HL-60 (cell line): ENCODE measurements at regions not wholly inside any gene's neighbourhood (a gene's known extent, or its start where the extent isn't known, plus 50 kb on each side); places are given as distances from the start of the nearest gene placed in this dataset.

Experiments used
- DNase-seq, 2 experiments: peaks; one replicate each; pipeline ENCODE4 v3.0.0-alpha.2; 2010 to 2020; ENCODE audit warnings: low read depth in 1 of 2, low spot score in 1 of 2
- H3K27ac ChIP-seq: fragments of 250-450 bp; sonication (Bioruptor Pico); replicated peaks from 2 replicates; pipeline ENCODE4 v1.5.1; 2020; ENCODE audit warnings: mild to moderate bottlenecking, moderate library complexity
- H3K27me3 ChIP-seq: fragments of 250-450 bp; sonication (Bioruptor Pico); 2 replicates; pipeline ENCODE4 v1.5.1; 2021; ENCODE audit warnings: mild to moderate bottlenecking, moderate library complexity; ENCODE audit not compliant: insufficient read depth, poor library complexity, severe bottlenecking
- H3K4me3 ChIP-seq: replicated peaks from 2 replicates; pipeline ENCODE4 v1.5.1; 2011; ENCODE audit warnings: mild to moderate bottlenecking, control low read depth, low read length; ENCODE audit not compliant: insufficient read depth
- GABPA ChIP-seq: IDR thresholded peaks from 2 replicates; pipeline ENCODE4 v1.6.1; 2012; ENCODE audit warnings: low read depth
- POLR2AphosphoS5 ChIP-seq: IDR thresholded peaks from 2 replicates; pipeline ENCODE4 v1.6.1; 2012; ENCODE audit warnings: low read depth
- REST ChIP-seq: IDR thresholded peaks from 2 replicates; pipeline ENCODE4 v1.6.1; 2012; ENCODE audit warnings: low read depth; ENCODE audit not compliant: insufficient replicate concordance
- SPI1 ChIP-seq: IDR thresholded peaks from 2 replicates; pipeline ENCODE4 v1.6.1; 2012; ENCODE audit warnings: low read depth, mild to moderate bottlenecking, borderline replicate concordance
- TF ChIP-seq, protein P1 (sequence below): IDR thresholded peaks from one replicate; pipeline ENCODE4 v1.5.1; 2011; ENCODE audit warnings: low read length, control low read depth, inconsistent platforms; ENCODE audit not compliant: insufficient read depth

DNA sequence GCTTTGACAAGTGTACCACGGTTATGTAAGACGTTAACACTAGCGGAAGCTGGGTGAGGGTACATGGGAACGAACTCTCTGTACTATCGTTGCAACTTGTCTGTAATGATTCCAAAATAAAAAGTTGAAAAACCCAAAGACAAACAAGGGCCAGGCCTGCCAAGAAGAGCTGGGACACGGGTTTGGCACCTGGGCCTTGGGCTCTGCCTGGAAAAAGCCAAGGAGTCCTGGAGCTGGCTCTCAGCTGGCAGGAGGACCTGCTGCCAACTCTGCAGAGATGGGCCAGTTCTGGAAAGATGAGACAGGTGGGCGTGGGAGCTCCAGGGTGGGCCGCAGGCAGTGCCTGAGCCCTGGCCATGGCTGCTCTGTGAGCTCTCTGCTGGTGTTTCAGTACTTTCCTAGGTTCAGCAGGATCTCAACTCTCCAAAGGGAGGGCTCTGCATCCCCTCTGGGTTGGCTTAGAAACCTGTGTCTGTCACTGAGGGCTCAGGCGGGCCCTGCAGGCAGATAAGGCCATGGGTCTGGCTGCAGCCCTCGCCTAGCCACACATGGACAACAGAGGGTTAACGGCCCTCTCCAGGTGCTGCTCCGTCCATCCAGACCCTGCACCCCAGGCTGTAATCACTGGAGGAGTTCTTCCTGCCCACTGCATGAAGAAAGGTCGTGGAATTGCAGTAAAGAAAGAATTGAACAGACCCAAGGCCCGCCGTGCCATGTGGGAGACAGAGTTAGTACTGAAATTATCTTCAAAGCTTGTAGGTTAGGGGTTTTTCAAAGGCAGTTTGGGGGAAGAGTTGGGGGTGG lies 89.9 kb downstream of the RHOB start:
- Histone ChIP-seq H3K27me3 (peaks cover 3% of the 10 kb centered on the region), H3K27ac (no peak overlapping the region), H3K4me3 (no peak overlapping the region)
- DNase-seq = no peak
- no peak for TF ChIP-seq REST
- TF ChIP-seq, protein P1, sequence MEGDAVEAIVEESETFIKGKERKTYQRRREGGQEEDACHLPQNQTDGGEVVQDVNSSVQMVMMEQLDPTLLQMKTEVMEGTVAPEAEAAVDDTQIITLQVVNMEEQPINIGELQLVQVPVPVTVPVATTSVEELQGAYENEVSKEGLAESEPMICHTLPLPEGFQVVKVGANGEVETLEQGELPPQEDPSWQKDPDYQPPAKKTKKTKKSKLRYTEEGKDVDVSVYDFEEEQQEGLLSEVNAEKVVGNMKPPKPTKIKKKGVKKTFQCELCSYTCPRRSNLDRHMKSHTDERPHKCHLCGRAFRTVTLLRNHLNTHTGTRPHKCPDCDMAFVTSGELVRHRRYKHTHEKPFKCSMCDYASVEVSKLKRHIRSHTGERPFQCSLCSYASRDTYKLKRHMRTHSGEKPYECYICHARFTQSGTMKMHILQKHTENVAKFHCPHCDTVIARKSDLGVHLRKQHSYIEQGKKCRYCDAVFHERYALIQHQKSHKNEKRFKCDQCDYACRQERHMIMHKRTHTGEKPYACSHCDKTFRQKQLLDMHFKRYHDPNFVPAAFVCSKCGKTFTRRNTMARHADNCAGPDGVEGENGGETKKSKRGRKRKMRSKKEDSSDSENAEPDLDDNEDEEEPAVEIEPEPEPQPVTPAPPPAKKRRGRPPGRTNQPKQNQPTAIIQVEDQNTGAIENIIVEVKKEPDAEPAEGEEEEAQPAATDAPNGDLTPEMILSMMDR = no peak
- TF ChIP-seq SPI1 = no peak
- TF ChIP-seq GABPA = no peak
- no peak for TF ChIP-seq POLR2AphosphoS5

GRCh38 chr2:20537423-20538307 lies 90.8 kb downstream of the RHOB start:
- Histone ChIP-seq H3K27ac (no peak overlapping the region), H3K27me3 (peaks cover 3% of the 10 kb centered on the region), H3K4me3 (no peak overlapping the region)
- TF ChIP-seq SPI1 (no peak), GABPA (no peak), REST (no peak), POLR2AphosphoS5 (no peak)
- TF ChIP-seq, protein P1 = no peak
- DNase-seq = no peak

GRCh38 chr2:20538308-20539132 lies 91.6 kb downstream of the RHOB start:
- H3K27me3 ChIP-seq = peaks cover 3% of the 10 kb centered on the region
- H3K4me3 ChIP-seq = no peak overlapping the region
- no peak for DNase-seq
- no peak for TF ChIP-seq SPI1
- H3K27ac ChIP-seq = no peak overlapping the region
